Neural cell (in vitro differentiated cells): ENCODE measurements at regions not wholly inside any gene's neighbourhood (a gene's known extent, or its start where the extent isn't known, plus 50 kb on each side); places are given as distances from the start of the nearest gene placed in this dataset.

Experiments
- H2AFZ ChIP-seq: fragments of 200-600, 300-800 bp; sonication (generic), shearing (Covaris generic); 2 replicates; pipeline ENCODE4 v1.6.0; 2014; ENCODE audit warnings: low read depth, mild to moderate bottlenecking, antibody characterized with exemption, low read length, moderate library complexity
- H3F3A ChIP-seq: fragments of 200-600 bp; shearing (Covaris generic); 2 replicates; pipeline ENCODE4 v1.6.1; 2016; ENCODE audit warnings: mild to moderate bottlenecking, moderate library complexity, mixed read lengths, antibody characterized with exemption, low read length; ENCODE audit not compliant: insufficient read depth, poor library complexity, severe bottlenecking
- H3K27ac ChIP-seq: fragments of 200-600, 300-800 bp; sonication (generic), shearing (Covaris generic); 2 replicates; pipeline ENCODE4 v1.5.1; 2014; ENCODE audit warnings: mild to moderate bottlenecking, low read length, moderate library complexity
- H3K27me3 ChIP-seq: fragments of 300-800, 200-600 bp; sonication (generic), shearing (Covaris generic); 2 replicates; pipeline ENCODE4 v1.6.0; 2014; ENCODE audit warnings: mild to moderate bottlenecking, low read depth, low read length, moderate library complexity; ENCODE audit not compliant: insufficient read depth
- H3K36me3 ChIP-seq: fragments of 300-800, 200-600 bp; sonication (generic), shearing (Covaris generic); 2 replicates; pipeline ENCODE4 v1.5.1; 2014; ENCODE audit warnings: mild to moderate bottlenecking, antibody characterized with exemption, low read length, moderate library complexity; ENCODE audit not compliant: insufficient read depth
- H3K4me2 ChIP-seq: fragments of 300-800, 200-600 bp; sonication (generic), shearing (Covaris generic); 2 replicates; pipeline ENCODE4 v1.6.0; 2014; ENCODE audit warnings: mild to moderate bottlenecking, low read length
- H3K4me3 ChIP-seq: fragments of 300-800, 200-600 bp; sonication (generic), shearing (Covaris generic); 2 replicates; pipeline ENCODE4 v1.5.1; 2014; ENCODE audit warnings: mild to moderate bottlenecking, low read length, moderate library complexity
- H3K79me2 ChIP-seq: fragments of 200-600 bp; shearing (Covaris generic); replicated peaks from 2 replicates; pipeline ENCODE4 v1.6.0; 2014; ENCODE audit warnings: mild to moderate bottlenecking, low read length, moderate library complexity; ENCODE audit not compliant: insufficient read depth
- H3K9ac ChIP-seq: fragments of 300-800, 200-600 bp; sonication (generic), shearing (Covaris generic); 2 replicates; pipeline ENCODE4 v1.6.1; 2016; ENCODE audit warnings: mild to moderate bottlenecking, low read length, mixed read lengths
- H3K9me2 ChIP-seq: fragments of 200-600 bp; shearing (Covaris generic); 2 replicates; pipeline ENCODE4 v1.6.1; 2016; ENCODE audit warnings: mild to moderate bottlenecking, low read length, mixed read lengths; ENCODE audit not compliant: insufficient read depth
- H3K9me3 ChIP-seq: fragments of 200-600, 300-800 bp; sonication (generic), shearing (Covaris generic); 2 replicates; pipeline ENCODE4 v1.6.1; 2016; ENCODE audit warnings: mild to moderate bottlenecking, mixed run types, low read length, moderate library complexity, mixed read lengths
- H4K20me1 ChIP-seq: fragments of 200-600 bp; shearing (Covaris generic); 2 replicates; pipeline ENCODE4 v1.6.1; 2016; ENCODE audit warnings: mild to moderate bottlenecking, mixed run types; ENCODE audit not compliant: insufficient read depth
- EP300 ChIP-seq: fragments of 450-650 bp; conservative IDR thresholded peaks from 2 replicates; pipeline ENCODE4 v1.6.1; 2014; ENCODE audit warnings: antibody characterized with exemption, mild to moderate bottlenecking, moderate library complexity; ENCODE audit not compliant: poor library complexity, severe bottlenecking
- EZH2 ChIP-seq: fragments of 200-600, 300-800 bp; shearing (Covaris generic), sonication (generic); IDR thresholded peaks from 2 replicates; pipeline ENCODE4 v1.6.1; 2014; ENCODE audit warnings: antibody characterized with exemption, low read length, borderline replicate concordance, mild to moderate bottlenecking; ENCODE audit not compliant: insufficient read depth, poor library complexity, severe bottlenecking
- MXI1 ChIP-seq: fragments of 450-650 bp; conservative IDR thresholded peaks from 2 replicates; pipeline ENCODE4 v1.6.1; 2014; ENCODE audit warnings: antibody characterized with exemption, mild to moderate bottlenecking; ENCODE audit not compliant: poor library complexity, severe bottlenecking
- POLR2AphosphoS5 ChIP-seq: IDR thresholded peaks from 2 replicates; pipeline ENCODE4 v1.6.1; 2012
- RAD21 ChIP-seq: fragments of 450-650 bp; conservative IDR thresholded peaks from 2 replicates; pipeline ENCODE4 v1.6.1; 2014; ENCODE audit warnings: antibody characterized with exemption, mild to moderate bottlenecking, moderate library complexity
- SMC3 ChIP-seq: fragments of 450-650 bp; conservative IDR thresholded peaks from 2 replicates; pipeline ENCODE4 v1.6.1; 2014; ENCODE audit warnings: antibody characterized with exemption, mild to moderate bottlenecking, moderate library complexity; ENCODE audit not compliant: poor library complexity
- TAF1 ChIP-seq: IDR thresholded peaks from 2 replicates; pipeline ENCODE4 v1.6.1; 2012; ENCODE audit warnings: low read depth
- TF ChIP-seq, protein P1 (sequence below): IDR thresholded peaks from 2 replicates; pipeline ENCODE4 v1.6.1; 2012; ENCODE audit warnings: borderline replicate concordance
- TF ChIP-seq, protein P2 (sequence below): fragments of 450-650 bp; IDR thresholded peaks from 2 replicates; pipeline ENCODE4 v1.5.1; 2014; ENCODE audit warnings: antibody characterized with exemption, mild to moderate bottlenecking, moderate library complexity; ENCODE audit not compliant: poor library complexity, severe bottlenecking

DNA sequence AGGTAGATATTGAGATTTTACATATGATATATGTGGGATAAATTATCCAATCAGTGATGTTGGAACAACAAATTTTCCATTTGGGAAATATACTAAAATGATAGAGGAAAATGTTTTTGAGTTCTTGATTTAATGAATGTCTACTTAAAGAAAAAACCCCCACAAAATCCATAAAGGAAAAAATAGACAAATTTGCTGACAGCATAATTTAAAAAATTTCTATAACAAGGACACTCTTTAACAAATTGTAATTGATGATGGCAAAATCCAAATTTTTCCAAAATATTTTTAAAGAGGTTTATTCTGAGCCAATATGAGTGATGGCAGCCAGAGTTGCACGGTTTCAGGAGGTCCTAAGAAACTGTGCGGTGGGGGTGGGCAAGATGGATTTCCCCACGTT lies 51.9 kb upstream of the RHOU start:
- H3F3A ChIP-seq: no peaks in the 10 kb centered on the region
- H3K79me2 ChIP-seq: no peaks in the 10 kb centered on the region
- no peak overlapping the region for H3K4me2 ChIP-seq
- no peak overlapping the region for H3K27ac ChIP-seq
- no peak overlapping the region for H2AFZ ChIP-seq
- H3K9me2 ChIP-seq: no peaks in the 10 kb centered on the region
- no peaks in the 10 kb centered on the region for H3K36me3 ChIP-seq
- no peak overlapping the region for H3K9ac ChIP-seq
- H3K4me3 ChIP-seq: no peak overlapping the region
- H3K9me3 ChIP-seq: no peaks in the 10 kb centered on the region
- H3K27me3 ChIP-seq: no peaks in the 10 kb centered on the region
- TF ChIP-seq, protein P1, sequence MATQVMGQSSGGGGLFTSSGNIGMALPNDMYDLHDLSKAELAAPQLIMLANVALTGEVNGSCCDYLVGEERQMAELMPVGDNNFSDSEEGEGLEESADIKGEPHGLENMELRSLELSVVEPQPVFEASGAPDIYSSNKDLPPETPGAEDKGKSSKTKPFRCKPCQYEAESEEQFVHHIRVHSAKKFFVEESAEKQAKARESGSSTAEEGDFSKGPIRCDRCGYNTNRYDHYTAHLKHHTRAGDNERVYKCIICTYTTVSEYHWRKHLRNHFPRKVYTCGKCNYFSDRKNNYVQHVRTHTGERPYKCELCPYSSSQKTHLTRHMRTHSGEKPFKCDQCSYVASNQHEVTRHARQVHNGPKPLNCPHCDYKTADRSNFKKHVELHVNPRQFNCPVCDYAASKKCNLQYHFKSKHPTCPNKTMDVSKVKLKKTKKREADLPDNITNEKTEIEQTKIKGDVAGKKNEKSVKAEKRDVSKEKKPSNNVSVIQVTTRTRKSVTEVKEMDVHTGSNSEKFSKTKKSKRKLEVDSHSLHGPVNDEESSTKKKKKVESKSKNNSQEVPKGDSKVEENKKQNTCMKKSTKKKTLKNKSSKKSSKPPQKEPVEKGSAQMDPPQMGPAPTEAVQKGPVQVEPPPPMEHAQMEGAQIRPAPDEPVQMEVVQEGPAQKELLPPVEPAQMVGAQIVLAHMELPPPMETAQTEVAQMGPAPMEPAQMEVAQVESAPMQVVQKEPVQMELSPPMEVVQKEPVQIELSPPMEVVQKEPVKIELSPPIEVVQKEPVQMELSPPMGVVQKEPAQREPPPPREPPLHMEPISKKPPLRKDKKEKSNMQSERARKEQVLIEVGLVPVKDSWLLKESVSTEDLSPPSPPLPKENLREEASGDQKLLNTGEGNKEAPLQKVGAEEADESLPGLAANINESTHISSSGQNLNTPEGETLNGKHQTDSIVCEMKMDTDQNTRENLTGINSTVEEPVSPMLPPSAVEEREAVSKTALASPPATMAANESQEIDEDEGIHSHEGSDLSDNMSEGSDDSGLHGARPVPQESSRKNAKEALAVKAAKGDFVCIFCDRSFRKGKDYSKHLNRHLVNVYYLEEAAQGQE: no peak
- TF ChIP-seq SMC3: no peak
- no peak for TF ChIP-seq MXI1
- TF ChIP-seq TAF1: no peak
- no peak for TF ChIP-seq EZH2
- no peak for TF ChIP-seq POLR2AphosphoS5
- TF ChIP-seq, protein P2, sequence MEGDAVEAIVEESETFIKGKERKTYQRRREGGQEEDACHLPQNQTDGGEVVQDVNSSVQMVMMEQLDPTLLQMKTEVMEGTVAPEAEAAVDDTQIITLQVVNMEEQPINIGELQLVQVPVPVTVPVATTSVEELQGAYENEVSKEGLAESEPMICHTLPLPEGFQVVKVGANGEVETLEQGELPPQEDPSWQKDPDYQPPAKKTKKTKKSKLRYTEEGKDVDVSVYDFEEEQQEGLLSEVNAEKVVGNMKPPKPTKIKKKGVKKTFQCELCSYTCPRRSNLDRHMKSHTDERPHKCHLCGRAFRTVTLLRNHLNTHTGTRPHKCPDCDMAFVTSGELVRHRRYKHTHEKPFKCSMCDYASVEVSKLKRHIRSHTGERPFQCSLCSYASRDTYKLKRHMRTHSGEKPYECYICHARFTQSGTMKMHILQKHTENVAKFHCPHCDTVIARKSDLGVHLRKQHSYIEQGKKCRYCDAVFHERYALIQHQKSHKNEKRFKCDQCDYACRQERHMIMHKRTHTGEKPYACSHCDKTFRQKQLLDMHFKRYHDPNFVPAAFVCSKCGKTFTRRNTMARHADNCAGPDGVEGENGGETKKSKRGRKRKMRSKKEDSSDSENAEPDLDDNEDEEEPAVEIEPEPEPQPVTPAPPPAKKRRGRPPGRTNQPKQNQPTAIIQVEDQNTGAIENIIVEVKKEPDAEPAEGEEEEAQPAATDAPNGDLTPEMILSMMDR: no peak
- TF ChIP-seq RAD21: no peak
- TF ChIP-seq EP300: no peak
- no peaks in the 10 kb centered on the region for H4K20me1 ChIP-seq

DNA sequence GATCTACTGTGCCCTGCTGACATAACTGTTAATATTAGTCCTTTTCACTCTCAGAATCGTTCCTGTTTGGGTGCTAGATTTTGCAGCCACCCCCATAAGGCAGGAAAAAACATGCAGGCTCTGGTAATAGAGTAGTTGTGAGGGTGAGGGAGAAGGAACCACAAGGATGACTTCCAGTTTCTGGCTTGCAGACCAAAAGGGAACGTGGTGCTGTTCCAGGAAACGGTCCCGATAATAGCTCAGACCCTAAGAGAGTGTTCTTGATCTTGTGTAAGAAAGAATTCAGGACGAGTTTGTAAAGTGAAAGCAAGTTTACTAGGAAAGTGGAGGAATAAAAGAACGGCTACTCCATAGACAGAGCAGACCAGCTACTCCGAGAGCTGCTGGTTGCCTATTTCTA lies 50.7 kb upstream of the RHOU start:
- Histone ChIP-seq H4K20me1 (no peaks in the 10 kb centered on the region), H2AFZ (no peak overlapping the region), H3K9me2 (no peaks in the 10 kb centered on the region), H3K27me3 (no peaks in the 10 kb centered on the region), H3K36me3 (no peaks in the 10 kb centered on the region), H3K4me3 (no peak overlapping the region), H3K27ac (no peak overlapping the region), H3K79me2 (no peaks in the 10 kb centered on the region), H3K4me2 (no peak overlapping the region), H3K9me3 (no peaks in the 10 kb centered on the region), H3K9ac (no peak overlapping the region), H3F3A (no peaks in the 10 kb centered on the region)
- TF ChIP-seq EZH2: no peak
- TF ChIP-seq SMC3: no peak
- TF ChIP-seq TAF1: no peak
- no peak for TF ChIP-seq RAD21
- TF ChIP-seq POLR2AphosphoS5: no peak
- TF ChIP-seq EP300: no peak
- no peak for TF ChIP-seq MXI1
- TF ChIP-seq, protein P2: no peak
- TF ChIP-seq, protein P1: no peak
